HepG2 (cell line): ENCODE measurements at regions not wholly inside any gene's neighbourhood (a gene's known extent, or its start where the extent isn't known, plus 50 kb on each side); places are given as distances from the start of the nearest gene placed in this dataset.

ENCODE experiments used
- ATF3 ChIP-seq: sonication (generic); formaldehyde crosslinking; IDR thresholded peaks from 2 replicates; pipeline ENCODE4 v1.4.0; 2020; ENCODE audit warnings: missing genetic modification reagents
- CTCF ChIP-seq: sonication (generic); formaldehyde crosslinking; IDR thresholded peaks from 2 replicates; pipeline ENCODE4 v1.5.0; 2020; ENCODE audit warnings: mild to moderate bottlenecking, missing genetic modification reagents, moderate library complexity
- ERF ChIP-seq: IDR thresholded peaks from 2 replicates; pipeline ENCODE4 v1.6.1; 2018; ENCODE audit warnings: missing biosample characterization, missing genetic modification reagents
- FOSL2 ChIP-seq: sonication (generic); formaldehyde crosslinking; IDR thresholded peaks from 2 replicates; pipeline ENCODE4 v1.4.0; 2020; ENCODE audit warnings: missing genetic modification reagents
- KLF12 ChIP-seq: sonication (generic); formaldehyde crosslinking; IDR thresholded peaks from 2 replicates; pipeline ENCODE4 v1.4.0; 2020; ENCODE audit warnings: missing genetic modification reagents, borderline replicate concordance
- MIER3 ChIP-seq: IDR thresholded peaks from 2 replicates; pipeline ENCODE4 v1.6.1; 2016; ENCODE audit warnings: missing compliant biosample characterization, borderline replicate concordance
- TAF1 ChIP-seq: sonication (generic); formaldehyde crosslinking; IDR thresholded peaks from 2 replicates; pipeline ENCODE4 v1.4.0; 2020; ENCODE audit warnings: missing genetic modification reagents
- TFAP4 ChIP-seq: sonication (generic); IDR thresholded peaks from 2 replicates; pipeline ENCODE4 v1.6.1; 2016; ENCODE audit warnings: low read depth, borderline replicate concordance
- YY1 ChIP-seq: IDR thresholded peaks from 2 replicates; pipeline ENCODE4 v1.6.1; 2011; ENCODE audit warnings: low read length, low read depth, moderate library complexity, mild to moderate bottlenecking; ENCODE audit not compliant: insufficient read depth, insufficient replicate concordance
- ZBTB14 ChIP-seq: sonication (generic); formaldehyde crosslinking; IDR thresholded peaks from 2 replicates; pipeline ENCODE4 v1.4.0; 2020; ENCODE audit warnings: missing genetic modification reagents
- ZFP36L1 ChIP-seq: sonication (generic); formaldehyde crosslinking; IDR thresholded peaks from 2 replicates; pipeline ENCODE4 v1.8.0; 2022; ENCODE audit warnings: mild to moderate bottlenecking, missing genetic modification reagents, moderate library complexity
- ZNF598 ChIP-seq: sonication (generic); formaldehyde crosslinking; IDR thresholded peaks from 2 replicates; pipeline ENCODE4 v1.5.1; 2020; ENCODE audit warnings: mild to moderate bottlenecking, missing genetic modification reagents, borderline replicate concordance
- ZNF792 ChIP-seq: IDR thresholded peaks from 2 replicates; pipeline ENCODE4 v1.6.1; 2016

GRCh38 chr5:98282521-98282920 lies 490.9 kb upstream of the RGMB start:
- TF ChIP-seq TAF1 (CRISPR knock-in tag) (no peak), YY1 (no peak), ZFP36L1 (no peak), KLF12 (CRISPR knock-in tag) (no peak), ZNF598 (CRISPR knock-in tag) (no peak), CTCF (CRISPR knock-in tag) (no peak), ERF (CRISPR knock-in tag) (no peak), ZNF792 (CRISPR knock-in tag) (no peak), ZBTB14 (CRISPR knock-in tag) (no peak), ATF3 (CRISPR knock-in tag) (no peak), TFAP4 (no peak), MIER3 (CRISPR knock-in tag) (no peak), FOSL2 (CRISPR knock-in tag) (no peak)
